Activated CD4-positive, alpha-beta T cell treated with anti-CD3 and anti-CD28 coated beads for 36 hours (primary cell): ENCODE measurements at regions not wholly inside any gene's neighbourhood (a gene's known extent, or its start where the extent isn't known, plus 50 kb on each side); places are given as distances from the start of the nearest gene placed in this dataset.

Experiments used
- ATAC-seq: fragments of 200-7000 bp; cut with Tn5 transposase; one replicate; pipeline ENCODE4 v1.10.0; 2021; ENCODE audit warnings: mild to moderate bottlenecking, moderate library complexity
- CTCF ChIA-PET: fragments of 350-600 bp; sonication (Branson Sonifier 250); formaldehyde crosslinking; loops from one replicate; lab custom pipeline; 2021; ENCODE audit warnings: antibody characterized with exemption; lab: Charles Lee
- POLR2A ChIA-PET: fragments of 350-600 bp; sonication (Branson Sonifier 250); formaldehyde crosslinking; loops from one replicate; lab custom pipeline; 2021; ENCODE audit warnings: antibody characterized with exemption, inconsistent platforms; lab: Charles Lee
- DNase-seq: peaks from one replicate; pipeline ENCODE4 v3.0.0-alpha.2; 2020
- H3K27ac Mint-ChIP-seq: one replicate; pipeline ENCODE4 v1.8.0; 2021; ENCODE audit warnings: mixed read lengths
- H3K27me3 Mint-ChIP-seq: one replicate; pipeline ENCODE4 v1.8.0; 2021; ENCODE audit warnings: mixed read lengths
- H3K36me3 Mint-ChIP-seq: one replicate; pipeline ENCODE4 v1.8.0; 2021; ENCODE audit warnings: low read depth, mixed read lengths
- H3K4me1 Mint-ChIP-seq: one replicate; pipeline ENCODE4 v1.8.0; 2021; ENCODE audit warnings: mixed read lengths
- H3K4me3 Mint-ChIP-seq: one replicate; pipeline ENCODE4 v1.8.0; 2021; ENCODE audit warnings: mild to moderate bottlenecking, moderate library complexity, mixed read lengths
- H3K9me3 Mint-ChIP-seq: one replicate; pipeline ENCODE4 v1.8.0; 2021; ENCODE audit warnings: low read depth, mixed read lengths
- intact Hi-C, 2 experiments: fragments of 100-400 bp; cut with DNase I in 1 of 2; cut with micrococcal nuclease in 1 of 2; formaldehyde crosslinking; loops; one replicate each; pipeline versions ENCODE4 v1.14.2 to v1.15.1; 2022 to 2024; cut with DNase I, micrococcal nuclease

DNA sequence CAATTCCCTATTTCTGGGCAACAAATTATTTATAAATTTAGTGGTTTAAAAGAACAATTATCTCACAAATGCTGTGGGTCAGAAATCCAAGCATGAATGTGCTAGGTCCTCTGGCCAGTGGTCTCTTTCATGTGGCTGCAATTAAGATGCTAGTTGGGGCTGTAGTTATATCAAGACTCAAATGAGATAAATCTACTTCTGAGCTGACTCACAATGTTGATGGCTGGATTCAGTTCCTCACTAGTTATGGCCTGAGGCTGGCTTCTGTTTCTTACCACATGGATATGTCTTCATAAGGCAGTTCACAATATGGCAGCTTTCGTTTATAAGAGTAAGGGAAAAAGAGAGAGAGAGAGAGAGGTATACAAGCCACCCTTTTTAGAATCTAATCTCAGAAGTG, 717.0 kb downstream of the PRELID2 start:
- peaks cover 9% of the 10 kb centered on the region for H3K9me3 Mint-ChIP-seq
- CTCF ChIA-PET: no interaction called here
- no peaks in the 10 kb centered on the region for H3K4me1 Mint-ChIP-seq
- DNase-seq (no peak), ATAC-seq (no peak)
- no peaks in the 10 kb centered on the region for H3K36me3 Mint-ChIP-seq
- no peak overlapping the region for H3K4me3 Mint-ChIP-seq
- POLR2A ChIA-PET: no interaction called here
- H3K27ac Mint-ChIP-seq: no peak overlapping the region
- intact Hi-C loops: no loop called here
- no peaks in the 10 kb centered on the region for H3K27me3 Mint-ChIP-seq

DNA sequence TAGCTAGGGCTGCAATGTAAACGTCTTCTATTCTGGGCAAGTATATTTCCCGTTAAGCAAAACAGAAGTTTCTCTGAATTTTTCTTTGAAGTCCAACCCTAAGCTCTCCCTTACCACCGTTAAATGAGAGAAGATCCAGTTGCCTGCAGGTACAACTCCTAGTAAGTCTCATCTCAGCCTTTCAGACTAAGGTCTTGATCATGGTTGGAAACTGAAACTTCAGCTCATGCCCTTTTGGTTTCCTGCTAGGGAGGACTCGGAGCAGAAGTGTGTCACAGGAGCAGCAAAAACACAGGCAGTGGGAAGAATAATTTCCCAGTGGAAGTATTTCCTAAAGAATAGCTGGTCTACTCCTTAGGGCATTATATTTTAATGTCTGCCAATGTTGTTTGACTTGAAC, 717.9 kb downstream of the PRELID2 start:
- POLR2A ChIA-PET: no interaction called here
- H3K4me3 Mint-ChIP-seq: no peak overlapping the region

DNA sequence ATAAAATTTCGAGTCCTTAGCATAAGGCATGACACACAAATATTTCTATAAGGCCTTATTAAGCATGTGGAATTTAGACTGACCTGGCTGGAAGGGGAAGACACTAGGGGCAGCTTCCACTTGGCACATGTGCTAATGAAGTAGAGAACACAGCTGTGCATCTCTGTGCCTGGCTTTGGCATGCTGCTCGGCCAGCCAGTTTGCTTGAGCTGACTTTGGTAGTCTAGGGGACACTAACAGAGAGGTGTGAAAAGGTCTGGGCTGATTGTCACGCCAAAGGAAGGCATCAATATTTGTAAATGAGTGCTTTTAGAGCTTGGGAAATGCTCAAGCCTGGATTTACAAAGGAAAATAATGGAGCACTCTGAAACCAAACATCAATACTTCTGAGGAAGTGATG, 723.7 kb downstream of the PRELID2 start:
- H3K36me3 Mint-ChIP-seq: no peaks in the 10 kb centered on the region
- no peak overlapping the region for H3K4me3 Mint-ChIP-seq
- no peak for ATAC-seq
- CTCF ChIA-PET: no interaction called here
- no peaks in the 10 kb centered on the region for H3K4me1 Mint-ChIP-seq
- intact Hi-C loops: no loop called here
- POLR2A ChIA-PET: no interaction called here
- no peak overlapping the region for H3K27ac Mint-ChIP-seq
- no peaks in the 10 kb centered on the region for H3K27me3 Mint-ChIP-seq
- no peak for DNase-seq
- peaks cover 12% of the 10 kb centered on the region for H3K9me3 Mint-ChIP-seq

More for the DNA sequence above, 717.9 kb downstream of the PRELID2 start:
- Mint-ChIP-seq H3K4me1 (no peaks in the 10 kb centered on the region), H3K9me3 (peaks cover 9% of the 10 kb centered on the region), H3K36me3 (no peaks in the 10 kb centered on the region), H3K27ac (no peak overlapping the region), H3K27me3 (no peaks in the 10 kb centered on the region)
- ATAC-seq (no peak), DNase-seq (no peak)
- intact Hi-C loops: no loop called here
- CTCF ChIA-PET: interaction anchor here (0.7 kb wide), 1 partner anchor 31 kb away, joined by 3 read pairs; no protein-coding TSS in a partner anchor

DNA sequence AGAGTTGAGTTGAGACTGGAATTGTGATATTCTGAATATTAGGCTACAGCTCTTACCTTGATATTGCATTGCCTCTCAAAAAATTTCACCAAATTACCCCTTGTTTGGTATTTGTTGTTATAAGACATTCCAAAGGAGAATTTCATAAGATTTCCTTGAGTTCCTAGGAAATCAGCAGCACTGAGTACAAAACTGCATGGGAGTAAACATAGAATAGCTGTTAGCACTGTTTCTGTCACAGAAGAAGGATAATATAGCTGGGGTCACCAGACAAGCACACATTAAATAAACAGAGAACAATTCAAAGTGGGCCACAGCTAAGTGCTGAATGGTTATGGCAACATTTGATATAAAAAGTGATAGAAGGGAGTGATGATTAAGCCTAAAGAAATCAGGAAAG, 724.3 kb downstream of the PRELID2 start:
- ChIA-PET POLR2A (no interaction called here), CTCF (no interaction called here)
- Mint-ChIP-seq H3K4me1 (no peaks in the 10 kb centered on the region), H3K36me3 (no peaks in the 10 kb centered on the region), H3K9me3 (peaks cover 12% of the 10 kb centered on the region), H3K27ac (no peak overlapping the region), H3K27me3 (no peaks in the 10 kb centered on the region), H3K4me3 (no peak overlapping the region)
- intact Hi-C loops: no loop called here
- DNase-seq: no peak
- no peak for ATAC-seq

DNA sequence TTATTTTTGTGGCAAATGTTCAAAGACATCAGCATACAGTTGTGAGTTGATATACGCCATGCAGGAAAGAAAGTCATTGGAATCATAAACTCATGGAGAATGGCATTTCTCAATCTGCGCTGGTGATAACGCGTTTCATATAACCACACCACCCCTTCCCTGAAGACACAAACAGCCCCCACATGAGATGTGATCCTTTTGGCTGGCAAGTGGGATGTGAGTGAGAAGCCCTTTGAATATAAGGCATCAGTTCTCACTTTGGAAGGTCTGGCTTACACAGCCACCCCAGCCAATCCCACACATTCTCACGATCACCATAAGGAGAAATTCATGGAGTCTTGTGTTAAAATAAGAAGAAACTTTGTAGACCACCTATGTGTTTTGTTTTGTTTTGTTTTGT, 725.0 kb downstream of the PRELID2 start:
- no peaks in the 10 kb centered on the region for H3K27me3 Mint-ChIP-seq

DNA sequence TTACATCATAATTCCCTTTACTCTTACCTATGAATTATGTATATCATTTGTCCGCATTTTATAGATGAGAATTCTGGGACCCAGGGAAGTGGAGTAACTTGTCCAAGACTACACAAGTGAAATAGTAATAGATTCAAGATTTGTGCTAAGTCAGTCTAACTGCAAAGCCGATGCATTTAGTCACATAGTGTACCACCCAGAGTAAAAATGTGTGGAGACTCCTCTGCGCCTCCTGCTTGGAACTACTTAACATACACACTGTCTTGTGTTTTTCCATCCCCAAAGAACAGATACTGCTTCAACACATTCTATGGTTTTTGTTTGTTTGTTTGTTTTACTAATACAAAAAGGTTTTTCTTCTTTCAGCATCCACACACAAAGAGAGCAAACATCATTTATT, 729.8 kb downstream of the PRELID2 start:
- DNase-seq (no peak), ATAC-seq (no peak)
- Mint-ChIP-seq H3K27ac (no peak overlapping the region), H3K27me3 (no peaks in the 10 kb centered on the region), H3K9me3 (peaks cover 2% of the 10 kb centered on the region), H3K4me1 (no peaks in the 10 kb centered on the region), H3K4me3 (no peak overlapping the region), H3K36me3 (no peaks in the 10 kb centered on the region)
- intact Hi-C loops: no loop called here
- CTCF ChIA-PET: no interaction called here
- POLR2A ChIA-PET: no interaction called here

More for the DNA sequence above, 725.0 kb downstream of the PRELID2 start:
- H3K27ac Mint-ChIP-seq: no peak overlapping the region
- H3K9me3 Mint-ChIP-seq: peaks cover 12% of the 10 kb centered on the region
- intact Hi-C loops: no loop called here
- no peak overlapping the region for H3K4me3 Mint-ChIP-seq
- no peaks in the 10 kb centered on the region for H3K36me3 Mint-ChIP-seq
- DNase-seq (no peak), ATAC-seq (no peak)
- CTCF ChIA-PET: no interaction called here
- POLR2A ChIA-PET: no interaction called here
- no peaks in the 10 kb centered on the region for H3K4me1 Mint-ChIP-seq

DNA sequence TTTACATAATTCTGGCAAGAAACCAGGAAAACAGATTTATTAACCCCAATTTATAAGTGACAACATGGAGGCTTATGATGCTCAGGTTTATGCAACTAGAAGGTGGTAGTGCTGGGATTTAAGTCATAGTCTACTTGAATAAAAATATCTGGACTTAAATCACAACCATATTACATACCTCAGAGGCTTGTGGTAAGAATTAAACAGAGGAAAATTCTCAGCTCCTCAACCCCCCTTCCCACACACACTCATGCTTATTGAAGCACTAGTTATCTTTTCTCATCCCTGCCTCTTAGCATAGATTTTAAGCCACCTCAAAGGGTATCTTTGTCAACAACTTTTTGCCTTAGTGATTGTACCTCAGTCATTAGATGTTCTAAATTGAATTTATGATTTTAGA, 731.0 kb downstream of the PRELID2 start:
- ChIA-PET CTCF (no interaction called here), POLR2A (no interaction called here)
- intact Hi-C loops: no loop called here
- ATAC-seq: no peak
- Mint-ChIP-seq H3K4me3 (no peak overlapping the region), H3K9me3 (peaks cover 4% of the 10 kb centered on the region), H3K36me3 (no peaks in the 10 kb centered on the region), H3K27me3 (no peaks in the 10 kb centered on the region), H3K4me1 (no peaks in the 10 kb centered on the region), H3K27ac (no peak overlapping the region)
- no peak for DNase-seq

DNA sequence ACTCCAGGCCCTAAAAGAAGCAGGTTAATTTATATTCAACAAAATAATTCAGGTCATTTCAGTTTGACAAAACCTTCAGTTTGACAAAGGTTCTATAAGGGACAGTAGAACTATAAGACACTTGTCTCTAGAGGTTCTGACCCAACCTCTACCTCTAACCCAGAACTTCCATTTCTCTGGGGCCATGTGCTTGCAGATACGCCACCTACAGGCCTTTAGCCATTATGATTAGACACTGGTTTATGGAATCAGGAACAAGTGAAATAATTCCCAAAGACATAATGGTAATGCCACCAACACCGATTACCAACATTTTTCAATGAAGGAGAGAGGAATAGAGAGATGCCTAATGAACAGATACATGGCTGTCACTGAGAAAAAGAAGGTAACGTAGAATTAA, 733.9 kb downstream of the PRELID2 start:
- ChIA-PET CTCF (no interaction called here), POLR2A (no interaction called here)
- Mint-ChIP-seq H3K36me3 (no peaks in the 10 kb centered on the region), H3K9me3 (peaks cover 6% of the 10 kb centered on the region), H3K4me3 (no peak overlapping the region), H3K4me1 (no peaks in the 10 kb centered on the region), H3K27ac (no peak overlapping the region), H3K27me3 (no peaks in the 10 kb centered on the region)
- intact Hi-C loops: no loop called here
- no peak for DNase-seq
- ATAC-seq: no peak

DNA sequence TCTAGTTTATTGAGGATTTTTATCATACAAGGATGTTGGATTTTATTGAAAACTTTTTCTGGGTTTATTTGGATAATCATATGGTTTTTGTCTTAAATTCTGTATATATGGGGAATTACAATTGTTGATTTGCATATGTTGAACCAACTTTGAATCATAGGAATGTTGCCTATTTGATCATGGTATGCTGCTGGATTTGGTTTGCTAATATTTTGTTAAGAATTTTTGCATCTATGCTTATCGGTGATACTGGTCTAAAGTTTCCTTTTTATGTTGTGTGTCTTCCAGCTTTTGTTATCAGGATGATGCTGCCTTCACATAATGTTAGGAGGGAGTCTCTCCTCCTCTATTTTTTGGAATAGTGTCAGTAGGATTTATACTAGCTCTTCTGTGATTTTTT, 745.0 kb downstream of the PRELID2 start:
- intact Hi-C loops: no loop called here
- Mint-ChIP-seq H3K4me1 (no peaks in the 10 kb centered on the region), H3K27ac (no peak overlapping the region), H3K27me3 (no peaks in the 10 kb centered on the region), H3K36me3 (no peaks in the 10 kb centered on the region), H3K9me3 (peaks cover 7% of the 10 kb centered on the region), H3K4me3 (no peak overlapping the region)
- ChIA-PET POLR2A (no interaction called here), CTCF (no interaction called here)
- DNase-seq (no peak), ATAC-seq (no peak)

DNA sequence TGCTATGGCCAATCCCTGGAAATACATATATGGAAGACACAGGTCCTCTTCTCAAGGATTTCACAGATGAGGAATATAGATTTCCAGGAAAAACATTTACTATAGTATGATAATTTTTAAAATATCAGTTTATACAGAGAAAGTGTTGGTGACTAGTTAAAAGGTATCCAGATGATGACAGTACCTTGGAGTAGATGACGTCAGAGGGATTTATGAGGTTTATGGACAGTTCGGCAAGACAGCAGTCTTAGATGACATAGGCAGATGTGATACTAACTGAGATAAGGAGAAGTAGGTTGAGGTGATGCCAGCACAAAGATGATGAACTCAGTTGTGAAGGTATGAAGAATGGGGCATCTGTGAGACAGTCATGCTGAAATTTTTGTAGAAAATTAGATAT, 750.3 kb downstream of the PRELID2 start:
- Mint-ChIP-seq H3K27ac (no peak overlapping the region), H3K4me1 (no peaks in the 10 kb centered on the region), H3K4me3 (no peak overlapping the region), H3K9me3 (peaks cover 6% of the 10 kb centered on the region), H3K36me3 (no peaks in the 10 kb centered on the region), H3K27me3 (no peaks in the 10 kb centered on the region)
- DNase-seq: no peak
- intact Hi-C loops: no loop called here
- ChIA-PET POLR2A (no interaction called here), CTCF (no interaction called here)
- no peak for ATAC-seq

DNA sequence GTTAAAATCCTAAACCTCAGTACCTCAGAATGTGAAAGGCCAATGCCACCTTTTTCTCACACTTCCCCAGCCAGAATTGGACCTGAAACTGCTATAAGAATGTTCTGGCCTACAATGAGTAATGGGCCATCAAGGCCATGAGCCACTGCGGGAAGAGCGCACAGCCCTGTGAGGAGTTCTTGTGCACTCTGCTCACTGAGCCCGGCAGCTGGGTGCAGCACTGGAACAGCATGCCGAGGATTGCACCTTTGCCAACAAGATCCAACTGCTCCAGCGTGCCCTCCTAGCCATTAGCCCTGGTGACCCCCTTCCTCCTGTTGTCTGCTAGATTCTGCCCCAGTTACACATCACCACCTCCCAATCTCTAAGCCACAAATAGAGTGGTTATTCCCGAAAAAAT, 758.1 kb downstream of the PRELID2 start:
- no peak for DNase-seq
- intact Hi-C loops: no loop called here
- no peak for ATAC-seq
- Mint-ChIP-seq H3K27me3 (no peaks in the 10 kb centered on the region), H3K4me1 (no peaks in the 10 kb centered on the region), H3K4me3 (no peak overlapping the region), H3K36me3 (no peaks in the 10 kb centered on the region), H3K9me3 (peaks cover 2% of the 10 kb centered on the region), H3K27ac (no peak overlapping the region)
- ChIA-PET CTCF (no interaction called here), POLR2A (no interaction called here)

DNA sequence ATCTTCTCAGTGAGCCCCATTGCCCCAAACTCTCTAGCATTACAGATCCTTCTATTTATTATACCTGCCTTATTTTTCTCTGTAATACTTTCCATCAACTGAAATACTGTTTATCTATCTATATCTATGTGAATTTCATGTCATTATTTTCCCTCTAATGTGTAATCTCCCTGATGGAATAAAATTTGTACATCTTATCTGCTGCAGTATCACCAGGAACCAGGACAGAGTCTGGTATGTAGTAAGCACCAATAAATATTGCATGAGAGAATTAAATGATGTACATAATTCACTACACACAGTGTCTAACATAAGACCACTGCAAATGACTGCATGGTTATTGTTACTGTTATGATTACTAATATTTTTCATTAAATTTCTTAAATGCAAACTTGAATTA, 759.1 kb downstream of the PRELID2 start:
- intact Hi-C loops: no loop called here
- no peak for DNase-seq
- no peak overlapping the region for H3K27ac Mint-ChIP-seq
- no peak for ATAC-seq
- H3K27me3 Mint-ChIP-seq: no peaks in the 10 kb centered on the region
- H3K4me1 Mint-ChIP-seq: no peaks in the 10 kb centered on the region
- H3K36me3 Mint-ChIP-seq: no peaks in the 10 kb centered on the region
- H3K9me3 Mint-ChIP-seq: peaks cover 2% of the 10 kb centered on the region
- ChIA-PET CTCF (no interaction called here), POLR2A (no interaction called here)
- H3K4me3 Mint-ChIP-seq: no peak overlapping the region

DNA sequence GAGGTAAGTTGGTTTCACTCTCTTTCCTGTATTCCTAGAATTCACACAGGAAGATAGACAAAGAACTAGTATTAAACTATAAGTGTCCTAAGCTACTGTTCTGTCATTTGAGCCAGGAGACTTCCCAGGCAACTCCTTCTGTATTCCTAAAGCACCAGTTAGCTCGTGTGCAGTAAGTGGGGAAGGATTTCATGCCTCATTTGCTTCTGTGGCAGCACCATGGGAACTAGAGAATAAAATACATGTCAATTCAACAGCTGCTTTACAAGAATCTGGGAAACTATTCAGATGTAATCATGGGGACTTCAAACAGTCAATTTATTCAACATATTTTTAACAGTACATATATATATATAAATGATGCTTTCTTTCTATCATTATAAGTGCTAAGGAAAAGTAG, 762.3 kb downstream of the PRELID2 start:
- no peak for DNase-seq
- no peaks in the 10 kb centered on the region for H3K4me1 Mint-ChIP-seq
- H3K27me3 Mint-ChIP-seq: no peaks in the 10 kb centered on the region
- H3K4me3 Mint-ChIP-seq: no peak overlapping the region
- intact Hi-C loops: no loop called here
- ATAC-seq: no peak
- H3K36me3 Mint-ChIP-seq: no peaks in the 10 kb centered on the region
- peaks cover 2% of the 10 kb centered on the region for H3K9me3 Mint-ChIP-seq
- H3K27ac Mint-ChIP-seq: no peak overlapping the region
- ChIA-PET CTCF (no interaction called here), POLR2A (no interaction called here)
